Prostate gland (tissue), 2 donors: ENCODE measurements at regions not wholly inside any gene's neighbourhood (a gene's known extent, or its start where the extent isn't known, plus 50 kb on each side); places are given as distances from the start of the nearest gene placed in this dataset.
A peak's percentile ranks its signal among the peaks of the same experiment; 100 is the strongest.

Experiments
- DNase-seq: peaks from one replicate; pipeline ENCODE4 v3.0.0-alpha.2; 2019; ENCODE audit warnings: low spot score
- H3K27ac ChIP-seq, 2 donors: fragments of 200-600 bp; sonication (generic); 2 replicates each; pipeline ENCODE4 v1.5.1; 2017 to 2019
- H3K27me3 ChIP-seq: fragments of 200-600 bp; sonication (generic); replicated peaks from 2 replicates; pipeline ENCODE4 v1.5.1; 2019; ENCODE audit not compliant: insufficient read depth
- H3K36me3 ChIP-seq, 2 donors: fragments of 200-600 bp; sonication (generic); 1 replicate in 1 of 2; 2 replicates in 1 of 2; pipeline versions ENCODE4 v1.5.1 to v1.8.1; 2017 to 2019
- H3K4me1 ChIP-seq: fragments of 200-600 bp; sonication (generic); replicated peaks from 2 replicates; pipeline ENCODE4 v1.5.1; 2019
- H3K4me3 ChIP-seq, 2 donors: fragments of 200-600 bp; sonication (generic); 2 replicates each; pipeline ENCODE4 v1.5.1; 2017 to 2019
- H3K9me3 ChIP-seq: fragments of 200-600 bp; sonication (generic); 2 replicates; pipeline ENCODE4 v1.5.1; 2017
- POLR2A ChIP-seq: fragments of 450-650 bp; IDR thresholded peaks from one replicate; pipeline ENCODE4 v1.6.1; 2016; ENCODE audit warnings: antibody characterized with exemption, mild to moderate bottlenecking
- POLR2AphosphoS5 ChIP-seq: sonication (generic); formaldehyde crosslinking; IDR thresholded peaks from one replicate; pipeline ENCODE4 v1.6.1; 2017; ENCODE audit warnings: antibody characterized with exemption
- WGBS: methylation state at CpG from one replicate; pipeline ENCODE4 v1.1.5; 2018; 5-methylcytosine and 5-hydroxymethylcytosine counted together
- intact Hi-C: fragments of 100-400 bp; cut with DNase I; formaldehyde crosslinking; loops from one replicate; pipeline ENCODE4 v1.14.2; 2022
- TF ChIP-seq, protein P1 (sequence below), 4 experiments: fragments of 200-600 bp in 2 of 4; fragments of 450-650 bp in 2 of 4; sonication (generic) in 2 of 4; IDR thresholded peaks; 1 replicate in 3 of 4; 2 replicates in 1 of 4; pipeline ENCODE4 v1.5.1; 2016 to 2019; ENCODE audit warnings: antibody characterized with exemption in 4 of 4, mild to moderate bottlenecking in 2 of 4, moderate library complexity in 2 of 4

DNA sequence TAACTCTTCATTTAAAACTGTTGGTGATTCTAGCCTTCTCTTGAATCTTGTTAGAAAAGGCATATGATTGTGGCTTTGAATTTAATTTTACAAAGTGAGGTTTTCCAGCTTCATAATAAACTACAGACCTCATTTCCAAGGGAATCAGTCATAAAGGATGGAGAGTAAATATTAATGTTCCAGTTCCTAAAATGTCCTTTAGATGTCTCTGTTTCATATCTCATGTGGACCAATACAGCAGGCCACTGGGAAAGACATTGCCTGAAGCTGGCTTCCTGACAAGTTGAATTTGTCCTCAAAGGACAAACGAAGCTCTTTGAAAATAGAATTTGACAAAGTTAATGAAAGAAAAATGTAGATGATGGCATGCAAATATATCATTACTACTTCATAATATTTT is 125.4 kb downstream of the ZNF330 start:
- Histone ChIP-seq H3K27me3 (no peaks in the 10 kb centered on the region), H3K36me3 (no peaks in the 10 kb centered on the region), H3K4me3 (no peak overlapping the region), H3K9me3 (no peaks in the 10 kb centered on the region), H3K4me1 (no peaks in the 10 kb centered on the region), H3K27ac (no peak overlapping the region)
- no peak for TF ChIP-seq POLR2A
- TF ChIP-seq, protein P1, sequence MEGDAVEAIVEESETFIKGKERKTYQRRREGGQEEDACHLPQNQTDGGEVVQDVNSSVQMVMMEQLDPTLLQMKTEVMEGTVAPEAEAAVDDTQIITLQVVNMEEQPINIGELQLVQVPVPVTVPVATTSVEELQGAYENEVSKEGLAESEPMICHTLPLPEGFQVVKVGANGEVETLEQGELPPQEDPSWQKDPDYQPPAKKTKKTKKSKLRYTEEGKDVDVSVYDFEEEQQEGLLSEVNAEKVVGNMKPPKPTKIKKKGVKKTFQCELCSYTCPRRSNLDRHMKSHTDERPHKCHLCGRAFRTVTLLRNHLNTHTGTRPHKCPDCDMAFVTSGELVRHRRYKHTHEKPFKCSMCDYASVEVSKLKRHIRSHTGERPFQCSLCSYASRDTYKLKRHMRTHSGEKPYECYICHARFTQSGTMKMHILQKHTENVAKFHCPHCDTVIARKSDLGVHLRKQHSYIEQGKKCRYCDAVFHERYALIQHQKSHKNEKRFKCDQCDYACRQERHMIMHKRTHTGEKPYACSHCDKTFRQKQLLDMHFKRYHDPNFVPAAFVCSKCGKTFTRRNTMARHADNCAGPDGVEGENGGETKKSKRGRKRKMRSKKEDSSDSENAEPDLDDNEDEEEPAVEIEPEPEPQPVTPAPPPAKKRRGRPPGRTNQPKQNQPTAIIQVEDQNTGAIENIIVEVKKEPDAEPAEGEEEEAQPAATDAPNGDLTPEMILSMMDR (IDR thresholded peaks at IDR 0.05): peak in 3 of 4 experiments; percentile 21 to 60 (median 59)
- intact Hi-C loops: loop anchor here (5.0 to 10.0 kb wide), 3 partner anchors 309 to 1496 kb away; no protein-coding TSS in a partner anchor
- DNase-seq: no peak
- 0% methylated on average over 1 of the region's 1 CpG for WGBS

DNA sequence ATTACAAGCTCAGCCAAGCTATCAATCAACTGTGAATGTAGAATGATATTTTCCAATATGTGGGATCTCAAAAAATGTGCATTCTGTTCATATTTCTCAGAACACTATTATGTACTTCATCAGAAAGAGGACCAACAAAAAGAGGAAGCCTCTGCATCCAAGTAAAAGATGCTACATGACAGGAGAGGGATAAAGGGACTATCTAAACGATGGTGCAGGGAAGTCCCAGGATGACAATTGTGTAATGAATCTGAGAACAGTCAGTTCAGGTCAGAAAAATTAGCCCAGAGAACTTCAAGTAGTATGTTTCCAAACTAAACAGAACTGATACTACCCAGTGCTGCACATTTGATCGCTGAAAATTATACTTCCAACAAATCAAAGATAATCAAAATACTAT is 127.0 kb downstream of the ZNF330 start:
- no peak for DNase-seq
- H3K36me3 ChIP-seq: no peaks in the 10 kb centered on the region
- 52% methylated on average over 2 of the region's 2 CpGs for WGBS
- intact Hi-C loops: loop anchor here (5.0 to 10.0 kb wide), 3 partner anchors 307 to 1495 kb away; no protein-coding TSS in a partner anchor
- H3K27me3 ChIP-seq: no peaks in the 10 kb centered on the region
- H3K9me3 ChIP-seq: no peaks in the 10 kb centered on the region
- H3K4me1 ChIP-seq: no peaks in the 10 kb centered on the region
- TF ChIP-seq POLR2A: no peak
- TF ChIP-seq, protein P1 (IDR thresholded peaks at IDR 0.05): no peak
- no peak for TF ChIP-seq POLR2AphosphoS5
- H3K4me3 ChIP-seq: no peak overlapping the region
- no peak overlapping the region for H3K27ac ChIP-seq

DNA sequence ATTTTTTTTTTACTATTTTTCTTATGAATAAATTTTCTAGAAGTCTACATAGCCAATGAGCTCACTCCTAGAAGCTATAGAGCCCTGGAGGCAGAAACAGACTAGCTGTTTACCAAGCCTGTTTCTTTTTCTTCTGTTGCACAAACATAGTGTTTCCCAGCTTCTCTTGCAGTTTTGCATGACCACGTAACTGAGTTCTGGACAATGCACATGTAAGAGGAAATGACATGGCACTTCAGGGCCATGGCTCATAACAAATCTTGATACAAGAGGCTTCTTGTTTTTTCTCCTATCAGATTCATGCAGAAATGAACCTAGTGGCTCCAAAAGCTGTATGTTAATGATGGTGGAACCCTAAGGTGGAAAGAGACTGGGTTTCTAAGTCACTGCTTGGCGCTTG is 127.4 kb downstream of the ZNF330 start:
- Histone ChIP-seq H3K27ac (no peak overlapping the region), H3K9me3 (no peaks in the 10 kb centered on the region), H3K4me1 (no peaks in the 10 kb centered on the region), H3K4me3 (no peak overlapping the region), H3K36me3 (no peaks in the 10 kb centered on the region), H3K27me3 (no peaks in the 10 kb centered on the region)
- no peak for DNase-seq
- 79% methylated on average over 2 of the region's 2 CpGs for WGBS
- TF ChIP-seq, protein P1 (IDR thresholded peaks at IDR 0.05): no peak
- TF ChIP-seq POLR2AphosphoS5 (no peak), POLR2A (no peak)
- intact Hi-C loops: loop anchor here (5.0 to 10.0 kb wide), 3 partner anchors 307 to 1494 kb away; no protein-coding TSS in a partner anchor

DNA sequence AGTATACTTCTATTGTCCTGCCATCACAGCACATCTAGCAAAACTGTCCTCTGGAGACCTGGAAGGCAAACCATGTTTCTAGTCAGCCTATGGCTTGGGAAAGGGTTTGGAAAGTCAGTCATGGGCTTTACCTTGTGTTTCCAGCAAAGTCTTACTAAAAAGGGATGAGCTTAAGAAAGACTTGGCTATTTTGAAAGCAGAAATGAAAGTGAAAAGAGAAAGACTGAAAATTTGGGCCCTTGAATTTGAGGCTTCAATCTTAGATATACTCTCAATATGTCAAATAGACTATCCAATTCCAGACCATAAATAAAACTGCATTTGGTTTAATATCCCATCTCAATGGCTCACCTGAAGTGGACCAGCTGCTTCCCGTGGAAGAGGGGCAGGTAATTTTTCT is 127.9 kb downstream of the ZNF330 start:
- intact Hi-C loops: loop anchor here (5.0 to 10.0 kb wide), 3 partner anchors 306 to 1494 kb away; no protein-coding TSS in a partner anchor
- no peak overlapping the region for H3K27ac ChIP-seq
- DNase-seq: no peak
- WGBS: 52% methylated on average over 1 of the region's 1 CpG
- no peaks in the 10 kb centered on the region for H3K9me3 ChIP-seq
- H3K4me3 ChIP-seq: no peak overlapping the region
- H3K36me3 ChIP-seq: no peaks in the 10 kb centered on the region
- TF ChIP-seq, protein P1 (IDR thresholded peaks at IDR 0.05): no peak
- no peak for TF ChIP-seq POLR2A
- no peak for TF ChIP-seq POLR2AphosphoS5
- H3K4me1 ChIP-seq: no peaks in the 10 kb centered on the region
- no peaks in the 10 kb centered on the region for H3K27me3 ChIP-seq

DNA sequence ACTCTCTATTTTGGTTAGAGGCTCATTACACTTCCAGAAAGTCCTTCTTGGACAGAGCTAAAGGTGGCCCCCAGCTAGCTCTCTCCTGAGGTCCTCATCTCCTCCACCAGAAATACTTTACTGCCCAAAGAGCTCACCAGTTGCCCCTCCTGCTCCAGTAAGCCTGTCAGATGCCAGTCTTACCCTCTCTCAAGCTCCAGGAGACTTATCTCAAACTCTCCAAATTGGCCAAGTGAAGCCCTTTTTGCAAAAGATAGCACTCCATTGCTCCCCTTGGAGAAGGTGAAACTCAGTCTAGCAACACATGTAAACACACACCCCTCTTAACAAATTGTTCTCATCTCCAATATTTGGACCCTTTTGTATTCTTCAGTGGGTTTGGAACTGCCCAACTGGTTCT is 128.5 kb downstream of the ZNF330 start:
- no peaks in the 10 kb centered on the region for H3K36me3 ChIP-seq

More for the DNA sequence above, 128.5 kb downstream of the ZNF330 start:
- Histone ChIP-seq H3K9me3 (no peaks in the 10 kb centered on the region), H3K27ac (no peak overlapping the region), H3K27me3 (no peaks in the 10 kb centered on the region), H3K4me3 (no peak overlapping the region), H3K4me1 (no peaks in the 10 kb centered on the region)
- TF ChIP-seq POLR2AphosphoS5: no peak
- TF ChIP-seq, protein P1 (IDR thresholded peaks at IDR 0.05): no peak
- no peak for TF ChIP-seq POLR2A
- no peak for DNase-seq
- intact Hi-C loops: loop anchor here (5.0 to 10.0 kb wide), 3 partner anchors 306 to 1493 kb away; no protein-coding TSS in a partner anchor
